Occipital lobe (tissue), 1 donor: ENCODE measurements at regions not wholly inside any gene's neighbourhood (a gene's known extent, or its start where the extent isn't known, plus 50 kb on each side); places are given as distances from the start of the nearest gene placed in this dataset.
"Not testable (repeated sequence)": the region's sequence is repeated elsewhere in the genome, so short reads cannot be mapped to it uniquely, and the experiment has no call there.

Source experiments
- DNase-seq: peaks from one replicate; lab custom pipeline; 2025; lab: John Stamatoyannopoulos, UW

DNA sequence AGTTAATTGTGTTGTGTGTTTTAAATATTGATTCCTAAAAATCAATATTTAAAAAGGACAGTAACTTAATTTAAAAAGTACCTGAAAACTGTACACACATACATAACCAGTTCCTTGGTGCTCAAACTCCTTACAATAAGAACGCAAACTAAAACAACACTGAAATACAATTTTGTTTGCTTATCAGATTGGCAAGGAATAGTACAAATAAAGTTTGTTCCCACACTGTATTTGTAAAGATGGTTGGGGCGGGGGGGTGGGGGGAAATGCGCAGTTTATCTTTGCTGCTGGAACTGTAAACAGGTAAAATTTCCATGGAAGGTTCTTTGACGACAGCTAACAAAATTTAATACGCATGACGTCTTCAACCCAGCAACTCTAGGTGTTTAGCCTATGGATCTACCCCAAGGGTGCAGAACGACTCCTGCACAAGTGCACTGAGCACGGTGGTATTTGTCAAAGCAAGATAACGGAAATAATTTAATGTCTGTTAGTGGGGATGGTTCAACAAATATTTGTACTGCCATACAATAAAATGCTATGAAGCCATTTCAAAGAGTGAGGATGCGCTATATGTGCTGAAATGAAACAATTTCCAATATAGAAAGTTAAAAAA is 96.5 kb downstream of the ING1 start:
- no peak for DNase-seq

DNA sequence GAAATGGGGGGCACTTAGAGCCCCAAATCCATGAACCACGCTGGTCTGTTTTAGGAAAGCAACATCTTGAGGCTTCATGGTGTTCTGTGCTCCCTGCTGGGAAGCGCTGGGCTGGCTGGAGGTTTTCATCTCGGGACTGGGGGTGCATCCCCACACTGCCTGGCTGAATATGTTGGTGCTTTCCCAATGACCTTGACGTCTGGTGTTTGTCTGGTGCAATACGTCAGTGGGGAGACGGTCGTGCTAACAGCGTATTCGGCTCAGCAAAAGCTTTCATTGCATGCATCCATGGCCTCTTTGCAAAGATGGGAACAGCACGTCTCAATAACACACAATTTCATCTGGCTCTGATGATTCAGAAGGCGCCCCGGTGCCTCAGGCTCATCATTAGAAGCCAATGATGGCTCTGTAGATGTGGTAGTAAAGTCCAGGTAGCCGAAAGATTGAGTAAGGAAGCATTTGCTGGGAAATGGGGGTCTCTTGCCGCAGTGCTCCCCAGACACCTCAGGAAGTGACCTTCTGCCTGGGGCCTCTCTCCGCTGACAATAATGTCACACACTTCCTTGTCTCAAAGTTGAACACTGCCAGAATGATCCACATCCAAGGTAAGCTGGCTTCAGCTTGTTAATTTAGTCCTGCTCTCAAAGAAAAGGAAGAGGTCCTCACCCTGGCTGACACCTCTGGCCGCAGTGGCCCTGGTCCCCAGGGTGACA is 97.7 kb downstream of the ING1 start:
- no peak for DNase-seq

DNA sequence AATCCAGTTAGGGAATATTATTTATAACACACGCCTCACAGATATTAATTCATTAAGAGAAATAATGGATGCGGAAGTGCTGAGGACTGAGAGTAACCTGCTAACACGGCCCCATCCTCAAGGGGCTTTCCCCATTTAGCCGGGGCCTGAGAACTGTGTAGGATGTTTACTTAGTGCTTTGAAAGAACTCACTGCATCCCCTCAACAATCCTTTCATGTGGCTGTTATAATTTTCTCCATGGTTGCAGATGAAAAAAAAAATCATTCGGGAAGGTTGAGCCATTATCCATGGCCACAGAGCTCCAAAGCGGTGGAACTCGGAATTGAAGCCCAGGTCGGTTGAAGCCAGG is 98.2 kb downstream of the ING1 start:
- DNase-seq: no peak

- no peak for DNase-seq
These were observed 98.8 kb downstream of the ING1 start for GRCh38 chr13:110812121-110812868.

GRCh38 chr13:110812869-110813645 is 99.6 kb downstream of the ING1 start:
- no peak for DNase-seq

DNA sequence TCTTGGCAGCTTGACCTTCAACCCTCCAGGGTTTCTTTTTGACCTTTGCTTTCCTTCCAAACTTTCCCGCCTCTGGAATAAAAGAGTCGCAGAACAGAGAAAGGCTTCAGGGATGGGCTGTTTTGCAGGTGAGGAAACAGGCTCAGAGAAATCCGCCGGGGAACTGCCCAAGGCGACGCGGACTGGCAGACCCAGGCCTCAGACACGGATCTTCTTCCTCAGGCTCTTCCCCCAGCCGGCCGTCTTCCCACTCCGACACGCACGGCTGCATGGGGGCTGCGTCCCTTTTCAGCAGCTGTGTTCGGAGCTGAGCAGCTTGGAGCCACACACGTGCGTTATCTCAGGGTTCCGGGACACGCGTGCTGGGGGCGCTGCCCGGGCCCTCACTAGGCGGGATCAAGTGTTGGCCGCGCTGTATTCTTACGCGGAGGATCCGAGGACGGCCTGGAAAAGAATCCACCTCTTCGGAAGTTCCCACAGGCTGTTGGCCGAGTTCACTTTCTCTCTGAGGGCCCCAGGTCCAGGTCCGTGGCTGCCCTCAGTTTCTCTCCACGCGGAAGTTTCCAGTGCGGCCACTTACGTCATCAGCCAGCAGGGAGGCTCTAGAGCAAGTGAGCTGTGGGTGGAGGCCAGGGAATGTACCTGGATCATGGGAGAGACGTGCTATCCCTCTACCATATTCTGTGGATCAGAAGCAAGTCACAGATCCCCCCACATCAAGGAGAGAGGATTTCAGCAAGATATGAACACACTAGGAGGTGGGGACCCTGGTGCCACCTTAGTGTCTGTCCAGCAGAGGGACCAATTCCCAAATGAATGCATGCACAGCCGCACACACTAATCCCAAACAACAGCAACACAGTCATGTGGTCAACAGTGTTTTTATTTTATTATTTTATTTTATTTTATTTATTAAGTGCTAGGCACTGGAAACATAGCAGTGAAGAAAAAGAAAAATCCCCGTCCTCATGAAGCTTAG is 100.4 kb downstream of the ING1 start:
- no peak for DNase-seq

DNA sequence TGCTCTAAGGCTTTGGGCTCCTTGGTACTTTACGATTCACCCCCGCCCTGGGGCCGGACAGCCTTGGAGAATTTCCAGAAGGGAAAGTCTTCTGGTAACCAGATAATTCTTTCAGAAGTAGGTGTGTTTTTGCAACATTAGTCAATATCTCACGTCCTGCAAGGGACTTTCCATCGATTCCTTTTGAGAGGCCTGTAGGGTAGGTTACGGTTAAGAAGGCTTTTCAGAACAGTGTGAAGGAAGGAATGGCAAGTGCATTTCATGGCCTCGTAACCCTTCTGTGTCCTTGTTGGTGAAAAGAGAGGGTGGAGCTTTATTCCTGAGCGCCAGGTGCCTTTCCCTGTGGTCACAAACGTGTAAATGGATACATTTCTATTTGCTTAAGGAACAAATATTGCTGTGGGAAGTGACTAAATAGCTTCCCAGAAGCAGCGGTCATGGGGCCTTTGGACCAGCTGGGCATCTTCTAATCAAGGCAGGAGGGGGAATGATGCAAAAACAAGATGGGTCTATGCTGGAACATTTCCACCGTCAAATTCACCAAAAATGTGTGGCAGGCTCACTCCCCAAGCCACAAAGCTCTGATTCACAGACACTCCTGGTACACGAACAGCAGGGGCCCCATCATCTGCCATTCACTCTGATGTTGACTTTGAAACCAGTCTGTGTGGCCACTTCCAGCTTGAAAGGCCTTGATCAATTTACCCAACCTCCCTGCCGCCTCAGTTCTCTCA is 99.2 kb downstream of the ANKRD10 start:
- no peak for DNase-seq

- DNase-seq: no peak
These were observed 98.4 kb downstream of the ANKRD10 start for GRCh38 chr13:110816500-110816899.

DNA sequence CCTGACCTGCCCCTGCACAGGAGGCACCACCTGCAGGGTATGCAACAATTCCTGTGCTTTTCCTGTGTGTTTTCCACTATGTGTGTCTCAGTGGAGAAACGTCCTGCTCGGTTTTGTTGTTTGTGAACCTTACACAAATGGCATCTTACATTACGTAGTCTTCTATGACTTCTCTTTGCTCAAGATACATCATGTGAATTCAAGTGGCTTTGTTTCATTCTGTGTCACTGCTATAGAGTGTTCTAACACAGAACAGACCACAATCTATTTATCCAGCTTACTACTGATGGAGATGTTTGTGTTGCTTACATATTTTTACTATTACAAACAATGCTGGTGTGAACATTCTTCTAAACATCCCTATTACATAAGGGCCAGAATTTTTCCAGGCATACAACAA is 97.7 kb downstream of the ANKRD10 start:
- DNase-seq: no peak

DNA sequence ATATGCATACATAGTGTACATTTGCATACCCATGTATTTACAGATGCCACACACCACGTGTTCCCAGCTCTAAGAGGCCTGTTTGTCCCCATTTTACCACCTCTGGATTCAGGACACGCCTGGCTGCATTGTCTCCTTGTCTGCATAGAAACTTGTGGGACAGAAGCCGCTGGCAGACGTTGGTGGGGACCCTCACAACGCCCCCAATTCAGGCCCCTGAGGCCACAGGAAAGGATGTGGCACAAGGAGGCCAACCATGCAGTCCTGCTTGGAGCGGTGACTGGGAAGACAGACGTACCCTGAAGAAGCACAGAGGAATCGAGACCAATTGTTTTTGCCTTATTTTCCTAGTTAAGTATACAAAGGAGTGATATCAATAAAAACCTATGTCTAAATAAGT is 96.1 kb downstream of the ANKRD10 start:
- no peak for DNase-seq

DNA sequence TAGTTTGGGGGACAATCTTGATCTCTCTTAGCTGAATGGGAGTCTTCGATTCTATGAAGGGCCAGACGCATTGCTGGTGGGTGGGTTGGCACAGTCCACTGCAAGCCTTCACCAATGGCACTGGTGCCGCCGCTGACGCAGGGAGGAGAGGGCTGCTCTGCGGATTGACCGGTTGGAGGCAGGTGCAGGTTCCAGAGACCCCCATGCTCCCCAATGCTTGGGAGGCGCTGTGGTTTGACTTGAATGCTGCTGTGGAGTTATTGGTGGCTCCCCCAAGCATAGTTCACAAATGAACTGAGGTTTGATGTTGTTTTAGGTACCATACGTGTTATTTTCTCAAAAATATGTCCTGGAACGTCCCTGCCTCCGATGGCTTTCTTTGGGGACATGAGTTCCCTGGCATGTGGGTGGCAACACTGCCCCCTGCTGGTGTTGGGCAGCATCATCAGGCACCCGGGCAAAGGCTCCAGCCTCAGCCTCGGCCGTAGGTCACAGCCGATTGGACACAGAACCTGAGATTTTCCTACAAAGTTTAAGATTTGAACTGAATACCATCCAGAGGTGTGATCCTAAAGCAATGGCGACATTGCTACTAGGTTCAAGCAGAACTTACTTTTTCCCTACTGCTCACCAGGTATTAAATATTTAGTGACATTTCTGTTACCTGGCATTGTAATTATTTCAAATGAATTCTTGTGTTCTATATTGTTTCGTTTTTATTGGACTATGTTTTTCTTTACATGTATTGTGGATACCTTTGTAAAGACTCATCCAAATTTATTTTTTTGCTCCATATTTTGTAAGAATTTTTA is 95.5 kb downstream of the ANKRD10 start:
- peak; percentile 67 for DNase-seq

DNA sequence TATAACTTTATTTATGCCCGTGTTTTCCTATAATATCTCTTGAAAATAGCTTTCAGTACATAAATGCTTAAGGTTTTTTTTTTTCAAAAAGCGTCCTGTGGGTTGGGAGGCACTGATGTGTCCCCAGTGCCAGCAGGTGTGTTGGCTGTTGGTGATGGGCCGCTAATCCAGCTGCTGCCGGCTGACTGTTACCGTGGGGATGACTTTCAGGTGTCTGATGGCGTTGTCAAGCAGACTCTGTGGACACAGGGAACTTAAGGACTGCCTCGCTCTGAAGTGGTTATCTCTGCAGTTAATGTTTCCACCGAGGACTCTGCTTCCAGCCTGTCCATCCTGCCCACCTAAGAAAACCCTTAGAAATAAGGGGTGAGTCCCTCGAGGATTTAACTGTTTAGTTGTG is 94.5 kb downstream of the ANKRD10 start:
- no peak for DNase-seq

GRCh38 chr13:110821837-110822668 is 92.8 kb downstream of the ANKRD10 start:
- DNase-seq: not testable (repeated sequence)

- DNase-seq: no peak
These were observed 92.3 kb downstream of the ANKRD10 start for GRCh38 chr13:110822669-110822945.

GRCh38 chr13:110824702-110825300 is 90.1 kb downstream of the ANKRD10 start:
- DNase-seq: no peak

DNA sequence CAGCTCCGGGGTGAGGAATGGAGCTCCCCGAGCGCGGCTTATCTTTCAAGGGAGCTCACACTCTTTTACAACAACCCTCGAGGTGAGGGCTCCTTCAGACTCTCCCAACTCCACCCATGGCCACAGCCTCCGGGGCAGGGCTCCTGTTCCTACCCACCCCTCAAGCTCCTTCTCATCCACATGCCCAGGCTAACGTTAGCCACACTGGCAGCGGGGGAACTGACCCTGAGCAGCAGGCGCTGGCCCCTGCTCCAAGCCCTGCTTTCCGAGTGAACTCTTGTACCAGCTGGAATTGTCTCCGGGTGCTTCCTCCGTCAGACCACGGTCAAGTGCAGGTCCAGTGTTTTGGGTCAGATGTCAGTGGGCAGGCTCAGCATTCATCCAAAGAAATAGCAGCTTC is 89.4 kb downstream of the ANKRD10 start:
- DNase-seq: no peak

DNA sequence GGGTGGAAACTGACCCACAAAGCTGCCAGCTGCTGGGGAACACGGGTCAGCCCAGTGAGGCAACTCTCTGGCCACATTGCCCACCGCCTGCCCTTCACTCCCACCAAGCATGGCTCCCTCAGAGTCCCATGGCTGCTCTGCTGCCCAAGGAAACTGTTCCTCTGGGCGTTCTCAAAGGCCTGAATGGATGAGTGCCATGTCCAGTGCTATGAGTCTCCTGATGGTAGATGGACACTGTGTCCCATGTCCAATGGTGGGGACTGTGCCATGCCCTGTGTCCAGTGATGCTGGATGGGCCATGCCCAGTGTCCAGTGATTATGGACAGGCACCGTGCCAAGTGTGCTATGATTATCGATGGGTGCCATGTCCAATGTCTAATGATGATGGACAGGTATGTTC is 88.8 kb downstream of the ANKRD10 start:
- DNase-seq: no peak
